OCI-LY1 (cell line): ENCODE measurements at regions not wholly inside any gene's neighbourhood (a gene's known extent, or its start where the extent isn't known, plus 50 kb on each side); places are given as distances from the start of the nearest gene placed in this dataset.

Experiments
- H2AFZ ChIP-seq: fragments of 200-600 bp; sonication (generic), shearing (Covaris generic); 2 replicates; pipeline ENCODE4 v1.6.0; 2014; ENCODE audit warnings: antibody characterized with exemption, mild to moderate bottlenecking, low read length
- H3F3A ChIP-seq: fragments of 200-600 bp; sonication (generic), shearing (Covaris generic); 2 replicates; pipeline ENCODE4 v1.6.0; 2014; ENCODE audit warnings: mild to moderate bottlenecking, antibody characterized with exemption, low read length, moderate library complexity; ENCODE audit not compliant: insufficient read depth
- H3K27ac ChIP-seq: fragments of 200-600 bp; sonication (generic); 2 replicates; pipeline ENCODE4 v1.5.1; 2014; ENCODE audit warnings: low read length, mixed run types, mild to moderate bottlenecking, low read depth; ENCODE audit not compliant: poor library complexity, severe bottlenecking
- H3K27me3 ChIP-seq: fragments of 200-600 bp; sonication (generic); 2 replicates; pipeline ENCODE4 v1.6.0; 2014; ENCODE audit warnings: antibody characterized with exemption, mild to moderate bottlenecking, low read length, moderate library complexity; ENCODE audit not compliant: insufficient read depth
- H3K36me3 ChIP-seq: fragments of 200-600 bp; sonication (generic); 2 replicates; pipeline ENCODE4 v1.6.1; 2014; ENCODE audit warnings: mild to moderate bottlenecking, antibody characterized with exemption, low read length, moderate library complexity, mixed read lengths; ENCODE audit not compliant: insufficient read depth
- H3K4me1 ChIP-seq: fragments of 200-600 bp; sonication (generic); 2 replicates; pipeline ENCODE4 v1.5.1; 2014; ENCODE audit warnings: mild to moderate bottlenecking, low read length, moderate library complexity; ENCODE audit not compliant: insufficient read depth, severe bottlenecking
- H3K4me2 ChIP-seq: fragments of 200-600 bp; sonication (generic), shearing (Covaris generic); 2 replicates; pipeline ENCODE4 v1.6.1; 2014; ENCODE audit warnings: low read length
- H3K4me3 ChIP-seq: fragments of 200-600 bp; sonication (generic); 2 replicates; pipeline ENCODE4 v1.5.1; 2014; ENCODE audit warnings: low read length, low read depth, mild to moderate bottlenecking, mixed read lengths; ENCODE audit not compliant: poor library complexity, severe bottlenecking
- H3K79me2 ChIP-seq: fragments of 200-600 bp; shearing (Covaris generic); 2 replicates; pipeline ENCODE4 v1.6.1; 2016; ENCODE audit warnings: mixed run types, low read length, mixed read lengths; ENCODE audit not compliant: insufficient read depth
- H3K9ac ChIP-seq: fragments of 200-600 bp; sonication (generic), shearing (Covaris generic); 2 replicates; pipeline ENCODE4 v1.6.1; 2014; ENCODE audit warnings: mild to moderate bottlenecking, low read length, mixed read lengths
- H3K9me2 ChIP-seq: fragments of 200-600 bp; sonication (generic), shearing (Covaris generic); 2 replicates; pipeline ENCODE4 v1.6.1; 2014; ENCODE audit warnings: low read depth, mild to moderate bottlenecking, low read length, mixed read lengths
- H3K9me3 ChIP-seq: fragments of 200-600 bp; shearing (Covaris generic); 2 replicates; pipeline ENCODE4 v1.6.1; 2014; ENCODE audit warnings: low read length, mixed read lengths
- H4K20me1 ChIP-seq: fragments of 200-600 bp; sonication (generic), shearing (Covaris generic); 2 replicates; pipeline ENCODE4 v1.6.0; 2016; ENCODE audit warnings: mild to moderate bottlenecking, low read length; ENCODE audit not compliant: insufficient read depth
- CTCF ChIP-seq: fragments of 200-600 bp; sonication (generic), shearing (Covaris generic); IDR thresholded peaks from 2 replicates; pipeline ENCODE4 v1.5.1; 2017; ENCODE audit warnings: mild to moderate bottlenecking, antibody characterized with exemption, low read length, moderate library complexity, mixed read lengths
- EZH2 ChIP-seq: fragments of 200-600 bp; sonication (generic), shearing (Covaris generic); IDR thresholded peaks from 2 replicates; pipeline ENCODE4 v1.8.0; 2017; ENCODE audit warnings: borderline replicate concordance, mixed run types, mild to moderate bottlenecking, antibody characterized with exemption, low read length, moderate library complexity, mixed read lengths

GRCh38 chr5:74544811-74545210 lies 95.7 kb downstream of the ENC1 start:
- Histone ChIP-seq H3K27ac (no peak overlapping the region), H3K79me2 (no peaks in the 10 kb centered on the region), H3K4me2 (no peak overlapping the region), H3K9me2 (no peaks in the 10 kb centered on the region), H3F3A (no peaks in the 10 kb centered on the region), H3K36me3 (no peaks in the 10 kb centered on the region), H3K27me3 (no peaks in the 10 kb centered on the region), H2AFZ (no peak overlapping the region), H4K20me1 (no peaks in the 10 kb centered on the region), H3K9ac (no peak overlapping the region), H3K4me1 (no peaks in the 10 kb centered on the region), H3K9me3 (no peaks in the 10 kb centered on the region), H3K4me3 (no peak overlapping the region)
- TF ChIP-seq EZH2 (no peak), CTCF (no peak)

GRCh38 chr5:74543162-74543995 lies 97.1 kb downstream of the ENC1 start:
- no peak overlapping the region for H3K4me3 ChIP-seq
- no peaks in the 10 kb centered on the region for H3F3A ChIP-seq
- no peaks in the 10 kb centered on the region for H3K36me3 ChIP-seq
- H3K79me2 ChIP-seq, result no peaks in the 10 kb centered on the region
- no peaks in the 10 kb centered on the region for H3K9me2 ChIP-seq
- no peaks in the 10 kb centered on the region for H3K9me3 ChIP-seq
- no peak overlapping the region for H3K4me2 ChIP-seq
- TF ChIP-seq CTCF, result no peak
- no peak for TF ChIP-seq EZH2
- no peak overlapping the region for H3K27ac ChIP-seq
- no peak overlapping the region for H2AFZ ChIP-seq
- H4K20me1 ChIP-seq, result no peaks in the 10 kb centered on the region
- no peak overlapping the region for H3K9ac ChIP-seq
- H3K27me3 ChIP-seq, result no peaks in the 10 kb centered on the region
- H3K4me1 ChIP-seq, result no peaks in the 10 kb centered on the region

GRCh38 chr5:74542482-74542881 lies 98.0 kb downstream of the ENC1 start:
- Histone ChIP-seq H3K9me3 (no peaks in the 10 kb centered on the region), H3K79me2 (no peaks in the 10 kb centered on the region), H3F3A (no peaks in the 10 kb centered on the region), H3K27ac (no peak overlapping the region), H3K9me2 (no peaks in the 10 kb centered on the region), H3K4me3 (no peak overlapping the region), H3K9ac (no peak overlapping the region), H3K4me1 (no peaks in the 10 kb centered on the region), H3K27me3 (no peaks in the 10 kb centered on the region), H3K36me3 (no peaks in the 10 kb centered on the region), H4K20me1 (no peaks in the 10 kb centered on the region), H2AFZ (no peak overlapping the region), H3K4me2 (no peak overlapping the region)
- no peak for TF ChIP-seq EZH2
- TF ChIP-seq CTCF, result no peak
